Activated T-helper 17 cell treated with anti-CD3 and anti-CD28 coated beads, Interleukin-2, amount 50 U/mL, for 72 hours (primary cell): ENCODE measurements at regions not wholly inside any gene's neighbourhood (a gene's known extent, or its start where the extent isn't known, plus 50 kb on each side); places are given as distances from the start of the nearest gene placed in this dataset.

Experiments used
- ATAC-seq: fragments of 150-1000 bp; cut with Tn5 transposase; replicated peaks from 2 replicates; pipeline ENCODE4 v1.10.0; 2021; ENCODE audit warnings: mild to moderate bottlenecking, moderate library complexity
- H3K27ac Mint-ChIP-seq: one replicate; pipeline ENCODE4 v1.8.0; 2022; ENCODE audit warnings: mixed read lengths
- H3K27me3 Mint-ChIP-seq: one replicate; pipeline ENCODE4 v1.8.0; 2022; ENCODE audit warnings: mixed read lengths
- H3K36me3 Mint-ChIP-seq: one replicate; pipeline ENCODE4 v1.8.0; 2022; ENCODE audit warnings: low read depth, mild to moderate bottlenecking, mixed read lengths
- H3K4me1 Mint-ChIP-seq: one replicate; pipeline ENCODE4 v1.8.0; 2022; ENCODE audit warnings: mixed read lengths
- H3K4me3 Mint-ChIP-seq: one replicate; pipeline ENCODE4 v1.8.0; 2022; ENCODE audit warnings: mild to moderate bottlenecking, mixed read lengths
- H3K9me3 Mint-ChIP-seq: one replicate; pipeline ENCODE4 v1.8.0; 2022; ENCODE audit warnings: mixed read lengths

DNA sequence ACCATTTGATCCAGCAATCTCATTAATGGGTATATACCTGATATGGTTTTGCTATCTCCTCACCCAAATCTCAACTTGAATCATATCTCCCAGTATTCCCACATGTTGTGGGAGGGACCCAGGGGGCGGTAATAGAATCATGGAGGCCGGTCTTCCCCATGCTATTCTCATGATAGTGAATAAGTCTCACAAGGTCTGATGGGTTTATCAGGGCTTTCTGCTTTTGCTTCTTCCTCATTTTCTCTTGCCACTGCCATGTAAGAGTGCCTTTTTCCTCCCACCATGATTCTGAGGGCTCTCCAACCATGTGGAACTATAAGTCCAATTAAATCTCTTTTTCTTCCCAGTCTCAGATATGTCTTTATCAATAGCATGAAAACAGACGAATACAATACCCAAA lies 74.5 kb upstream of the APC start:
- no peak overlapping the region for H3K27ac Mint-ChIP-seq
- H3K27me3 Mint-ChIP-seq: peaks cover 8% of the 10 kb centered on the region
- no peak for ATAC-seq
- H3K36me3 Mint-ChIP-seq: no peaks in the 10 kb centered on the region
- H3K4me1 Mint-ChIP-seq: no peaks in the 10 kb centered on the region
- H3K9me3 Mint-ChIP-seq: peaks cover 10% of the 10 kb centered on the region
- no peak overlapping the region for H3K4me3 Mint-ChIP-seq

DNA sequence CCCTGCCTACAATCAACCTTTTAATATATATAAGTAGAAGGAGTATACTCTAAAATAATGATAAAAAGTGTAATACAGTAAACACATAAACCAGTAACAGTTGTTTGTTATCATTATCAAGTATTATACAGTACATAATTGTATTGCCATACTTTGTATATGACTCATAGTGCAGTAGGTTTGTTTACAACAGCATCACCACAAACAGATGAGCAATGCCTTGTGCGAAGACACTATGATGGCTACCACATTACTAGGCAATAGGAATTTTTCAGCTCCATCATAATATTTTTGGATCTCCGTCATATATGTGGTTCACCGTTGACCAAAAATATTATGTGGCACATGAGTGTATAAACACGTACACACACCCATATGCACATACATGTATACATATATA lies 69.7 kb upstream of the APC start:
- ATAC-seq: no peak
- H3K4me3 Mint-ChIP-seq: no peak overlapping the region
- H3K36me3 Mint-ChIP-seq: no peaks in the 10 kb centered on the region
- no peak overlapping the region for H3K27ac Mint-ChIP-seq
- no peaks in the 10 kb centered on the region for H3K27me3 Mint-ChIP-seq
- no peaks in the 10 kb centered on the region for H3K9me3 Mint-ChIP-seq
- no peaks in the 10 kb centered on the region for H3K4me1 Mint-ChIP-seq

DNA sequence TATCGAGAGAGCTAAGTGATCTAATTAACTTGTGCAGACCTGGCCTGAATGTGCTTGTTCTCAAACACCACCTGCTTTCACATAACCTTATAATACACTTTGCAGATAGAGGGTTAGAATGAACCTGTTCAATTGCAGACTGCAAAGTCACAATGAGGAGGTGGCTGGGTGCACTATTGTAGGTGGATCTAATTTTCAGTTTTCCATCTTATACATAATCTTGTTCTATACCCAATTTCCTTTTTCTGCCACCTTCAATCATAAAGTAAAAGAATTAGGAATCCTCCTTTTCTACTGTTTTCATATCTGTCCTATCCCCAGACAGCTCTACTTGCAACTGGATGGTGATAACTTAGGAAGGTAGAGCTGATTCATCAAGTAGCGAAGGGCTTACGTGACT lies 68.8 kb upstream of the APC start:
- peaks cover 1% of the 10 kb centered on the region for H3K27me3 Mint-ChIP-seq
- no peak for ATAC-seq
- H3K4me1 Mint-ChIP-seq: no peaks in the 10 kb centered on the region
- no peak overlapping the region for H3K4me3 Mint-ChIP-seq
- H3K9me3 Mint-ChIP-seq: no peaks in the 10 kb centered on the region
- no peaks in the 10 kb centered on the region for H3K36me3 Mint-ChIP-seq
- H3K27ac Mint-ChIP-seq: no peak overlapping the region

DNA sequence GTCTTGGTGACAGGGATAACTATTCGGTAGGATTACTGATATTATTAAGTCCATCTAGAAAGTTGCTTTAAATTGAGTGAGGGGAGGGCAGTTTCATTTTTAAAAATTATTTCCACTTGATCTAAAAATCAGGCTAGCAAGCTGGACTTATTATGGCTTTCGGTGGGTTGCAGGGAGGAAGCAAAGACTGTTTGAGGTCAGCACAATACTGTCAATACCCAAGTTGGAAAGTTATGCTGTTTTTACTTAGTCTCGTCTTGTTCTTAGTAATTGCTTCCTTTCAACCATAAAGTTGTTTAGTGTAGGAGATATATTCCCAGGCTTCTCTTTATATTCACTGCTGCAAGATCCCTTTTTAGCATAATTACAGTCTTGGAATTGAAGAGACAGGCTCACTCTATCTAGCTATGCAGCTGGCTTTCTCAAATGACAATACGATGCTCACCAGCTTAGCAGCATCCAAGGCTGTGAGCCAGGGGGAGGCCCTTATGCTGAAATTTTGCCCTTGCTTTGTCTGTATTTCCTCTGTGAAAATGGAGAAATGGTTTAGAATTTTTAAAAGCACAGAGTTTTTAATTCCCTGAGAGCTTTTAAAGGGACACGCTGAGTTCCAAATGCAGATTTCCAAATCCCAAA lies 68.2 kb upstream of the APC start:
- no peak overlapping the region for H3K27ac Mint-ChIP-seq
- H3K9me3 Mint-ChIP-seq: no peaks in the 10 kb centered on the region
- ATAC-seq: no peak
- H3K36me3 Mint-ChIP-seq: no peaks in the 10 kb centered on the region
- no peak overlapping the region for H3K4me3 Mint-ChIP-seq
- H3K4me1 Mint-ChIP-seq: no peaks in the 10 kb centered on the region
- peaks cover 4% of the 10 kb centered on the region for H3K27me3 Mint-ChIP-seq

DNA sequence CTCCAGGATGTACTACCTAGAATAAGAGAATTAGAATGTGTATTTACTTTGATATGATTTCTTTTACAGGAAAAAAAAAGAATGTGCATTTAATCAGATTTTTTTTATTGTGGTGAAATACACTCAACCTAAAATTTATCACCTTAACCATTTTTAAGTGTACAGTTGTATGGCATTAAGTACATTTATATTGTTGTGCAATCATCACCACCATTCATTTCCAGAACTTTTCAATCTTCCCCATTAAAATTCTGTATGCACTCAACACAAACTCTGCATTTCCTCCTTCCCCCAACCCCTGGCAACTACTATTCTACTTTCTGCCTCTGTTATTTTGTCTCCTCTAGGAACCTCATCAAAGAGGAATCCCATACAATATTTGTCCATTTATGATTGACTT lies 66.0 kb upstream of the APC start:
- no peak overlapping the region for H3K4me3 Mint-ChIP-seq
- no peaks in the 10 kb centered on the region for H3K9me3 Mint-ChIP-seq
- no peaks in the 10 kb centered on the region for H3K4me1 Mint-ChIP-seq
- peaks cover 10% of the 10 kb centered on the region for H3K27me3 Mint-ChIP-seq
- ATAC-seq: no peak
- no peaks in the 10 kb centered on the region for H3K36me3 Mint-ChIP-seq
- no peak overlapping the region for H3K27ac Mint-ChIP-seq

DNA sequence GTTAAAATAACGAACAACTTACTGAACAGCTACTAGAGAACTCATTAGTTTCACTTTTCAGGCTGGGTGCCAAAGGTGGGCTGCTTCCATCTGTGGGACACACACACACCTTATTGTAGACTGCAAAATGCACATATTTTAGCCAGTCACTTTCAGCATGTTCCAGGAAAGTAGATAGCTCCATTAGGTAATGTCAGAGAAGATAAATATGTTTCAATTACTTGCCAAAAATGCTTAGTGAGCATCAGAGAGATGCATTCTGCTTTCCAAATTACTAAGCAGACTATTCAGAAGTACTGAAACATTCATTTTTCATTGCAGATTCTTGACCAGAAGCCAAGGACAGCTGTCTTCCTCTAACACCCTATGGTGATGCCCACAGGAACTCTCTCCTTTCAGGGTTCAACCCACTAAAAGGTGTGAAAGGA lies 56.2 kb upstream of the APC start:
- H3K4me1 Mint-ChIP-seq: no peaks in the 10 kb centered on the region
- no peaks in the 10 kb centered on the region for H3K9me3 Mint-ChIP-seq
- H3K27me3 Mint-ChIP-seq: peaks cover 27% of the 10 kb centered on the region
- no peak for ATAC-seq
- no peak overlapping the region for H3K4me3 Mint-ChIP-seq
- no peaks in the 10 kb centered on the region for H3K36me3 Mint-ChIP-seq
- no peak overlapping the region for H3K27ac Mint-ChIP-seq

DNA sequence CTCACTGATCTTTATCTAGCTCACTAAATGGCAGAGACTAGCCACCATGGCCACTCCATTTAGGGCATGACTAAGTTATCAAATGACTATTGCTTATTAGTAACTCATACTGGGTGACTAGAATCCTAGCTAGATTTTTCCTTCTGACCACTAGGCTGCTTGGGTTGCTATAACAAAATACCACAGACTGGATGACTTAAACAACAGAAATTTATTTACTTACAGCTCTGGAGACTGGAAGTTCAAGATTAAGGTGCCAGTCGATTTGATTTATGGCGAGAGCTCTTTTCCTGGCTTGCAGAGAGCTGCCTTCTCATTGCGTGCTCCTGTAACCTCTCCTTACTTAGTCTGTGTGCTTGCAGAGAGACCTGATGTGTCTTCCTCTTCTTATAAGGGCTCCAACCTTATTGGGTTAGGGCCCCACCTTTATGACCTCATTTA lies 55.0 kb upstream of the APC start:
- H3K27ac Mint-ChIP-seq: no peak overlapping the region
- no peaks in the 10 kb centered on the region for H3K4me1 Mint-ChIP-seq
- ATAC-seq: no peak
- peaks cover 20% of the 10 kb centered on the region for H3K27me3 Mint-ChIP-seq
- no peaks in the 10 kb centered on the region for H3K36me3 Mint-ChIP-seq
- no peak overlapping the region for H3K4me3 Mint-ChIP-seq
- H3K9me3 Mint-ChIP-seq: no peaks in the 10 kb centered on the region

DNA sequence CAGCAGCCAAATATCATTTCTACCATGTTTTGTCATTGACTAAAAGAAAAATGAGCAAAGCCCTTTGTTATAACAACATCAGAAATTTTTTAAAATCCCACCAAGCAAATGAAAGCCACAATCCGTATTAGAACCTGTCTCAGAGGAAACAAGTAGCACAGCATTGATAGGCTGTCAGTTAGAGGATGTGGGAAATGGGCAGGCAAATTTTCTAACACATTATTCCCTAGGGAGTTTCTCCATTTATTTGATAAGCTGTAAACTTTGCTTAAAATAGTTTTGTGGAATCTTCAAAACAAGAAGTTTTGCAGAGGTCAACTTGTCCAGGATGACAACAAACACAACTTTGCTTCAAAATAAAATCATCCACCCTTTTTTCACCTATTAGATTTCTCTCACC lies 53.6 kb upstream of the APC start:
- H3K27ac Mint-ChIP-seq: no peak overlapping the region
- no peaks in the 10 kb centered on the region for H3K36me3 Mint-ChIP-seq
- H3K4me3 Mint-ChIP-seq: no peak overlapping the region
- ATAC-seq: no peak
- no peaks in the 10 kb centered on the region for H3K4me1 Mint-ChIP-seq
- H3K27me3 Mint-ChIP-seq: peaks cover 21% of the 10 kb centered on the region
- H3K9me3 Mint-ChIP-seq: no peaks in the 10 kb centered on the region

DNA sequence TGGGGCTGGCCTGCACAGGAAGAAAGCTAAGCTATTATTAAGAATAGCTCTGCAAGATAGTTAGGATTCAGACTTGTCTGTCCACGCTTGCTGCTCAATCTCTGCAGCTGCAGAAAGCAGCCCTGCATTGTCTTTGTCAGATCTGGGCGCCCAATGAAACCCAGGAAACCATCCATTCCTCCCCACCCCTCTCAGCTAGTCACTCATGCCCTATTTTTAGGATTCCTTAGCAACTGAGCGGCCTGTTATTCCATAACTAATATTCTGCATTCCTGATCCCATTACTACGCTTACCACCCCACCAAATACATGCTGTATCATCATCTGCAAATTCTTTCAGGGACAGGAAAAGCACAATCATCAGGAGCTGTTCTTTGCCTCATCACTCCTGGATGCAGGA lies 52.9 kb upstream of the APC start:
- no peak overlapping the region for H3K27ac Mint-ChIP-seq
- H3K4me1 Mint-ChIP-seq: no peaks in the 10 kb centered on the region
- H3K36me3 Mint-ChIP-seq: no peaks in the 10 kb centered on the region
- H3K27me3 Mint-ChIP-seq: peaks cover 23% of the 10 kb centered on the region
- H3K9me3 Mint-ChIP-seq: no peaks in the 10 kb centered on the region
- ATAC-seq: no peak
- no peak overlapping the region for H3K4me3 Mint-ChIP-seq

DNA sequence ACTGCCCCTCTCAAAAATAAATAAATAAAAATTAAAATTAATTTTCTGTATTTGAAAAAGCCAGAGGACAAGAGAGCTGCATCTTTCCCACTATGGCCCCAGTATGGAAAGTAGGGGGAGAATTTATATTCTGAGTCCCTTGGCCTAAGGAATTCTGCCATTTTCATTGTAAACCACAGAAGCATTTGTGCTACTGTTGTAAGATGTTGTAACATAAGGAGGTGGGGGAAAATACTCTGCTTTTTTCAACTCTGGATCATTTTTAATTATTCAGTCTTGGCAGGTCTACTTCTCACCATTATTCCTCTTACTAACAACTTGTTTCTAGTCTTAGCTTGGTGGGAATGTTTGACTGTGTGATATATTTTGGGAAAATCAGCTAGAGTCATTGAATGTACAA lies 52.3 kb upstream of the APC start:
- Mint-ChIP-seq H3K4me3 (no peak overlapping the region), H3K27ac (no peak overlapping the region), H3K27me3 (peaks cover 17% of the 10 kb centered on the region), H3K9me3 (no peaks in the 10 kb centered on the region), H3K4me1 (no peaks in the 10 kb centered on the region), H3K36me3 (no peaks in the 10 kb centered on the region)
- ATAC-seq: no peak

DNA sequence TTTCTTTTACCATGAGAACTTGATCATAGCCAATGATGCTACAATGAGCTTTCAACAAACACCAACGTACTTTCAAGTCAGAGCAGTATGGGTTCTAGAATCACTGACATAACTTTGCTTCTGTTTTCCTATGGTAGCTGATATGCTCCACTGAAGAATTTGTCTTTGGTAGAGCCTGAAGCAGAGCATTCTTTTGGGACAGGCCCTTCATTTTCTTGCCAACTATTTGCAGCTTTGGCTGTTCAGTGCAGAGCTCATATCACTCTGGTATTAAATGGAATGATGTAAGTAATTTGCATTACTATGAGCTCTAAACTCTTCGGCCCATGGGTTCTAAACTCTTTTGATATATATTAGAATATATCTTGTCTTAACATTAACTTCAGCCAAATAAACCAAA lies 51.8 kb upstream of the APC start:
- H3K27ac Mint-ChIP-seq: no peak overlapping the region
- no peak overlapping the region for H3K4me3 Mint-ChIP-seq
- peaks cover 15% of the 10 kb centered on the region for H3K27me3 Mint-ChIP-seq
- no peak for ATAC-seq
- H3K9me3 Mint-ChIP-seq: no peaks in the 10 kb centered on the region
- H3K4me1 Mint-ChIP-seq: no peaks in the 10 kb centered on the region
- H3K36me3 Mint-ChIP-seq: no peaks in the 10 kb centered on the region

DNA sequence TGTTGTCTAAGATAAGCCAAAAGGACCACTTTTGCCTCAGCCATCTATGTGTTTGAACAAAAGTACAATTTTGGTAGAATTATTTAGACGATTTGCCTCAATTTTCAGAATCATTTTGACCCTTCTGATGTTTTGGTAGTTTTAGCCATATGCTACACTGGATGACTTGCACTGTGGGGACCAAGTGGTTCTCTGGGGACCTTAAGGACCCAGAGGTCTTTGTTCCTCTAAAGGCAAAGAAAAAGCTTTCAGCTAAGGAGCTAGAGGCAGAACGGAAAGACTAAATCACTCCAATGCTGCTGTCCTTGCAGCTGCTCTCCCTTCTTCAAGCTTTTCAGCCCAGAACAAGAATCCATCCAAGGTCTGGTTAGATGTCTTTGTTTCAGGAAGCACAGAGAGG lies 51.0 kb upstream of the APC start:
- H3K4me1 Mint-ChIP-seq: no peaks in the 10 kb centered on the region
- H3K9me3 Mint-ChIP-seq: no peaks in the 10 kb centered on the region
- H3K27ac Mint-ChIP-seq: no peak overlapping the region
- no peak for ATAC-seq
- H3K27me3 Mint-ChIP-seq: peaks cover 22% of the 10 kb centered on the region
- H3K36me3 Mint-ChIP-seq: no peaks in the 10 kb centered on the region
- H3K4me3 Mint-ChIP-seq: no peak overlapping the region

DNA sequence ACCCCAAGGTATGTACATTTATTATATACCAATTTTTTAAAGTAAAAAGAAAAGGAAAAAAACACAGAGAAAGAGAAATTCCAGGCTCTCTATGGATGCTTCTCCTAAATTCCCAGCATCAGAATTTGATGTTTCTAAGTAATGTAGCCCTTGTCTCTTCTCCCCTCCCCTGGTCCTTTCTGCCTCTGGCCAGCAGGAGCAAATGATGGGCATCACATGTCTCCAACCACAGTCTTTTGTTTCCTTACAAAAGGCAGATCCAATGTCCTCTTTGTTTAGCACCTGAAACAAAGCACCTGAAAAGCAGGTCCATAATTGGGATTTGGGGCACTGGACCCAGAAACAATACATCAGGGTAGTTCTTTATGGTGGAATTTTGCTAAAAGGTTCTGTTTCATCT lies 50.4 kb upstream of the APC start:
- Mint-ChIP-seq H3K27me3 (peaks cover 29% of the 10 kb centered on the region), H3K9me3 (no peaks in the 10 kb centered on the region), H3K4me3 (no peak overlapping the region), H3K27ac (no peak overlapping the region), H3K4me1 (no peaks in the 10 kb centered on the region), H3K36me3 (no peaks in the 10 kb centered on the region)
- no peak for ATAC-seq
